Upper lobe of right lung (tissue), 1 donor: ENCODE measurements at regions not wholly inside any gene's neighbourhood (a gene's known extent, or its start where the extent isn't known, plus 50 kb on each side); places are given as distances from the start of the nearest gene placed in this dataset.

ENCODE experiments used
- ATAC-seq: fragments of 200-7000 bp; cut with Tn5 transposase; one replicate; pipeline ENCODE4 v1.9.1; 2020; ENCODE audit warnings: mild to moderate bottlenecking, moderate library complexity
- DNase-seq: peaks from one replicate; pipeline ENCODE4 v3.0.0-alpha.2; 2020
- H3K27ac ChIP-seq: fragments of 200-600 bp; one replicate; pipeline ENCODE4 v1.8.0; 2022
- H3K27me3 ChIP-seq: fragments of 200-600 bp; one replicate; pipeline ENCODE4 v1.8.0; 2022; ENCODE audit warnings: mild to moderate bottlenecking
- H3K36me3 ChIP-seq: fragments of 200-600 bp; one replicate; pipeline ENCODE4 v1.8.0; 2022
- H3K4me1 ChIP-seq: fragments of 200-600 bp; one replicate; pipeline ENCODE4 v1.8.0; 2022
- H3K4me3 ChIP-seq: fragments of 200-600 bp; one replicate; pipeline ENCODE4 v1.8.0; 2022; ENCODE audit warnings: mild to moderate bottlenecking
- H3K9me3 ChIP-seq: fragments of 200-600 bp; one replicate; pipeline ENCODE4 v1.8.0; 2022
- intact Hi-C: fragments of 100-400 bp; cut with DNase I; formaldehyde crosslinking; loops from one replicate; pipeline ENCODE4 v1.11.0; 2022
- TF ChIP-seq, protein P1 (sequence below): fragments of 200-600 bp; IDR thresholded peaks from one replicate; pipeline ENCODE4 v1.8.0; 2022; ENCODE audit warnings: antibody characterized with exemption
- donor health status: DM: no; HTN: yes; CAD: no; lungs with severe emphysema.

GRCh38 chr2:7672027-7672684 is 754.9 kb downstream of the RNF144A start:
- Histone ChIP-seq H3K9me3 (no peaks in the 10 kb centered on the region), H3K36me3 (no peaks in the 10 kb centered on the region), H3K4me1 (no peaks in the 10 kb centered on the region), H3K27ac (no peak overlapping the region), H3K27me3 (no peaks in the 10 kb centered on the region), H3K4me3 (no peak overlapping the region)
- TF ChIP-seq, protein P1, sequence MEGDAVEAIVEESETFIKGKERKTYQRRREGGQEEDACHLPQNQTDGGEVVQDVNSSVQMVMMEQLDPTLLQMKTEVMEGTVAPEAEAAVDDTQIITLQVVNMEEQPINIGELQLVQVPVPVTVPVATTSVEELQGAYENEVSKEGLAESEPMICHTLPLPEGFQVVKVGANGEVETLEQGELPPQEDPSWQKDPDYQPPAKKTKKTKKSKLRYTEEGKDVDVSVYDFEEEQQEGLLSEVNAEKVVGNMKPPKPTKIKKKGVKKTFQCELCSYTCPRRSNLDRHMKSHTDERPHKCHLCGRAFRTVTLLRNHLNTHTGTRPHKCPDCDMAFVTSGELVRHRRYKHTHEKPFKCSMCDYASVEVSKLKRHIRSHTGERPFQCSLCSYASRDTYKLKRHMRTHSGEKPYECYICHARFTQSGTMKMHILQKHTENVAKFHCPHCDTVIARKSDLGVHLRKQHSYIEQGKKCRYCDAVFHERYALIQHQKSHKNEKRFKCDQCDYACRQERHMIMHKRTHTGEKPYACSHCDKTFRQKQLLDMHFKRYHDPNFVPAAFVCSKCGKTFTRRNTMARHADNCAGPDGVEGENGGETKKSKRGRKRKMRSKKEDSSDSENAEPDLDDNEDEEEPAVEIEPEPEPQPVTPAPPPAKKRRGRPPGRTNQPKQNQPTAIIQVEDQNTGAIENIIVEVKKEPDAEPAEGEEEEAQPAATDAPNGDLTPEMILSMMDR: peak; percentile 70
- DNase-seq (peak; percentile 78), ATAC-seq (peak; percentile 75)
- intact Hi-C loops: no loop called here

- TF ChIP-seq, protein P1: no peak
- Histone ChIP-seq H3K9me3 (no peaks in the 10 kb centered on the region), H3K27ac (no peak overlapping the region), H3K27me3 (no peaks in the 10 kb centered on the region), H3K4me3 (no peak overlapping the region), H3K36me3 (no peaks in the 10 kb centered on the region), H3K4me1 (no peaks in the 10 kb centered on the region)
- DNase-seq (no peak), ATAC-seq (no peak)
- intact Hi-C loops: no loop called here
These were observed 755.5 kb downstream of the RNF144A start for GRCh38 chr2:7672685-7673071.

- H3K27ac ChIP-seq: no peak overlapping the region
- intact Hi-C loops: no loop called here
- no peak for DNase-seq
- H3K9me3 ChIP-seq: no peaks in the 10 kb centered on the region
- no peak overlapping the region for H3K4me3 ChIP-seq
- H3K4me1 ChIP-seq: no peaks in the 10 kb centered on the region
- TF ChIP-seq, protein P1: no peak
- no peaks in the 10 kb centered on the region for H3K27me3 ChIP-seq
- no peaks in the 10 kb centered on the region for H3K36me3 ChIP-seq
- ATAC-seq: no peak
These were observed 755.9 kb downstream of the RNF144A start for GRCh38 chr2:7673101-7673500.

DNA sequence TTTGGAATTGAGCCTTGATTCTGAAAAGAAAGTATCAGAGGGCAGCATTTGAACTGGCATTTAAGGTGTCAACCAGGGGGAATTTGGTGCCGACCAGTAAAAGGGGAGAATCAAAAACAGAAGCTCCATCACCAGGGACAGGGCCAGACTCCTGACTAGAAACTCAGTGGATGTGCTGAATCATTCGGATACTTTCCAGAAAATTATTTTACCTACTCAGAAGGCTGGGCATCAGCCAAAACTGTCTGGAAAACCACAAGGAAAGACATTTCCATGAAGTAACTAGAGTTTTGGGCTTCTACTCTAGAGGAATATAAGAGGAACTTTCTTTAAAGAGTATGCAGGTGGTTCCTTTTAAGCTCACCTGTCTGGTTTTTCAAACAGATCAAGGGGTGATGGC is 756.6 kb downstream of the RNF144A start:
- intact Hi-C loops: no loop called here
- no peaks in the 10 kb centered on the region for H3K27me3 ChIP-seq
- TF ChIP-seq, protein P1: no peak
- H3K9me3 ChIP-seq: no peaks in the 10 kb centered on the region
- ATAC-seq (no peak), DNase-seq (no peak)
- no peak overlapping the region for H3K27ac ChIP-seq
- no peaks in the 10 kb centered on the region for H3K4me1 ChIP-seq
- H3K36me3 ChIP-seq: no peaks in the 10 kb centered on the region
- no peak overlapping the region for H3K4me3 ChIP-seq

DNA sequence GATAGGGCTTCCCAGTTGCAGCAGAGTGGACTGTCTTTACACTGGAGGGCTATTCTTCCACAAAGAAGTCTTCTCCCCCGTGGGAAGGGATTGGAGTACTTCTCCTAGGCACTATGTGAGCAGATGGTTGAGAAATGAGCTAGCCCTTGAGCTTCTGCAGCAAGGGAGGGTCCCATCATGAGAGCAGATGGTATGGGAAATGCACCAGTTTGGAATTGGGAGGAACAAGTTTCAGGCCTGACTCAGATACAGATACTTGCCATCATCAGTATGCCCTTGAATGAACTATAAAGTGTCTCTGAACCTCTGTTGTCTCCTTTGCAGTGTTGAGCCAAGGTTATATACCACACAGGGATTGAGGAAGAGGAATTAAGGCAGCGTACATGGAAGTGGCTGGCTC is 757.4 kb downstream of the RNF144A start:
- Histone ChIP-seq H3K27me3 (no peaks in the 10 kb centered on the region), H3K27ac (no peak overlapping the region), H3K4me1 (no peaks in the 10 kb centered on the region), H3K36me3 (no peaks in the 10 kb centered on the region), H3K9me3 (no peaks in the 10 kb centered on the region), H3K4me3 (no peak overlapping the region)
- TF ChIP-seq, protein P1: no peak
- ATAC-seq (no peak), DNase-seq (no peak)
- intact Hi-C loops: no loop called here

- TF ChIP-seq, protein P1: no peak
These were observed 759.5 kb downstream of the RNF144A start for GRCh38 chr2:7676714-7677113.

More at GRCh38 chr2:7676714-7677113, 759.5 kb downstream of the RNF144A start:
- no peak for ATAC-seq
- H3K9me3 ChIP-seq: no peaks in the 10 kb centered on the region
- H3K27ac ChIP-seq: no peak overlapping the region
- intact Hi-C loops: no loop called here
- DNase-seq: no peak
- H3K4me1 ChIP-seq: no peaks in the 10 kb centered on the region
- H3K4me3 ChIP-seq: no peak overlapping the region
- no peaks in the 10 kb centered on the region for H3K27me3 ChIP-seq
- no peaks in the 10 kb centered on the region for H3K36me3 ChIP-seq
